Kidney capillary endothelial cell (primary cell): ENCODE measurements at regions not wholly inside any gene's neighbourhood (a gene's known extent, or its start where the extent isn't known, plus 50 kb on each side); places are given as distances from the start of the nearest gene placed in this dataset.
"Not testable (repeated sequence)": the region's sequence is repeated elsewhere in the genome, so short reads cannot be mapped to it uniquely, and the experiment has no call there.

Experiments
- DNase-seq: peaks from one replicate; pipeline ENCODE4 v3.0.0-alpha.2; 2018; ENCODE audit warnings: low spot score

GRCh38 chr14:92223025-92223424, 99.9 kb upstream of the SLC24A4 start:
- no peak for DNase-seq

- no peak for DNase-seq
These were observed 98.5 kb upstream of the SLC24A4 start for GRCh38 chr14:92224358-92224954.

- DNase-seq = no peak
These were observed 97.2 kb upstream of the SLC24A4 start for GRCh38 chr14:92225731-92226130.

- not testable (repeated sequence) for DNase-seq
These were observed 96.8 kb upstream of the SLC24A4 start for GRCh38 chr14:92226166-92226565.

GRCh38 chr14:92236243-92236900, 86.6 kb upstream of the SLC24A4 start:
- no peak for DNase-seq

GRCh38 chr14:92240658-92241057, 82.3 kb upstream of the SLC24A4 start:
- DNase-seq = no peak

- DNase-seq = no peak
These were observed 80.9 kb upstream of the SLC24A4 start for GRCh38 chr14:92241966-92242595.

- no peak for DNase-seq
These were observed 78.2 kb upstream of the SLC24A4 start for GRCh38 chr14:92244805-92245204.

- DNase-seq = no peak
These were observed 75.6 kb upstream of the SLC24A4 start for GRCh38 chr14:92247341-92247740.

- DNase-seq = no peak
These were observed 75.0 kb upstream of the SLC24A4 start for GRCh38 chr14:92247947-92248346.

GRCh38 chr14:92248696-92249095, 74.3 kb upstream of the SLC24A4 start:
- DNase-seq = no peak

- not testable (repeated sequence) for DNase-seq
These were observed 72.6 kb upstream of the SLC24A4 start for GRCh38 chr14:92250366-92250765.

- DNase-seq = no peak
These were observed 70.6 kb upstream of the SLC24A4 start for GRCh38 chr14:92252323-92252722.

GRCh38 chr14:92253381-92253894, 69.5 kb upstream of the SLC24A4 start:
- no peak for DNase-seq

GRCh38 chr14:92254786-92255185, 68.2 kb upstream of the SLC24A4 start:
- peak; percentile 19 for DNase-seq

- no peak for DNase-seq
These were observed 64.0 kb upstream of the SLC24A4 start for GRCh38 chr14:92258934-92259333.

GRCh38 chr14:92259613-92260357, 63.2 kb upstream of the SLC24A4 start:
- peak; percentile 7 for DNase-seq

- no peak for DNase-seq
These were observed 59.3 kb upstream of the SLC24A4 start for GRCh38 chr14:92263681-92264080.

- DNase-seq = no peak
These were observed 58.8 kb upstream of the SLC24A4 start for GRCh38 chr14:92264195-92264594.

- DNase-seq = no peak
These were observed 56.7 kb upstream of the SLC24A4 start for GRCh38 chr14:92266216-92266615.
